Stimulated activated CD4-positive, alpha-beta T cell treated with anti-CD3 and anti-CD28 coated beads, Interleukin-2, amount 100 ng/mL, for 24 hours (primary cell): ENCODE measurements at regions not wholly inside any gene's neighbourhood (a gene's known extent, or its start where the extent isn't known, plus 50 kb on each side); places are given as distances from the start of the nearest gene placed in this dataset.
"Not testable (repeated sequence)": the region's sequence is repeated elsewhere in the genome, so short reads cannot be mapped to it uniquely, and the experiment has no call there.

Experiments used
- DNase-seq, 2 donors: peaks; one replicate each; pipeline ENCODE4 v3.0.0-alpha.2; 2020

GRCh38 chr16:85205257-85205656 is 93.0 kb upstream of the CIBAR2 start:
- DNase-seq, result not testable (repeated sequence)

- no peak for DNase-seq
Observed at GRCh38 chr16:85205747-85206471, 93.6 kb upstream of the CIBAR2 start.

GRCh38 chr16:85206472-85207356 is 94.4 kb upstream of the CIBAR2 start:
- DNase-seq, result no peak

GRCh38 chr16:85207357-85207921 is 95.2 kb upstream of the CIBAR2 start:
- DNase-seq, result no peak

GRCh38 chr16:85208181-85208580 is 95.9 kb upstream of the CIBAR2 start:
- no peak for DNase-seq

GRCh38 chr16:85208643-85209520 is 96.6 kb upstream of the CIBAR2 start:
- DNase-seq, result no peak

GRCh38 chr16:85209526-85210121 is 97.4 kb upstream of the CIBAR2 start:
- DNase-seq, result no peak

- no peak for DNase-seq
Observed at GRCh38 chr16:85210423-85211169, 98.3 kb upstream of the CIBAR2 start.

GRCh38 chr16:85211271-85211801 is 99.1 kb upstream of the CIBAR2 start:
- no peak for DNase-seq

- DNase-seq, result no peak
Observed at GRCh38 chr16:85213926-85214675, 101.8 kb upstream of the CIBAR2 start.

GRCh38 chr16:85215478-85216118 is 103.3 kb upstream of the CIBAR2 start:
- DNase-seq, result no peak

- DNase-seq, result no peak
Observed at GRCh38 chr16:85216522-85217375, 104.5 kb upstream of the CIBAR2 start.

GRCh38 chr16:85220125-85220839 is 108.0 kb upstream of the CIBAR2 start:
- no peak for DNase-seq

GRCh38 chr16:85220964-85221731 is 108.9 kb upstream of the CIBAR2 start:
- DNase-seq, result no peak

GRCh38 chr16:85221771-85222154 is 109.5 kb upstream of the CIBAR2 start:
- no peak for DNase-seq

- no peak for DNase-seq
Observed at GRCh38 chr16:85222155-85222863, 110.0 kb upstream of the CIBAR2 start.

- DNase-seq, result no peak
Observed at GRCh38 chr16:85225257-85225656, 113.0 kb upstream of the CIBAR2 start.
